HG03280 (cell line): ENCODE measurements at regions not wholly inside any gene's neighbourhood (a gene's known extent, or its start where the extent isn't known, plus 50 kb on each side); places are given as distances from the start of the nearest gene placed in this dataset.
"Not testable (repeated sequence)": the region's sequence is repeated elsewhere in the genome, so short reads cannot be mapped to it uniquely, and the experiment has no call there.

Source experiments
- ATAC-seq: cut with Tn5 transposase; IDR thresholded peaks from one replicate; pipeline ENCODE4 v1.9.1; 2021; ENCODE audit warnings: mild to moderate bottlenecking, moderate library complexity; ENCODE audit not compliant: unreplicated experiment

DNA sequence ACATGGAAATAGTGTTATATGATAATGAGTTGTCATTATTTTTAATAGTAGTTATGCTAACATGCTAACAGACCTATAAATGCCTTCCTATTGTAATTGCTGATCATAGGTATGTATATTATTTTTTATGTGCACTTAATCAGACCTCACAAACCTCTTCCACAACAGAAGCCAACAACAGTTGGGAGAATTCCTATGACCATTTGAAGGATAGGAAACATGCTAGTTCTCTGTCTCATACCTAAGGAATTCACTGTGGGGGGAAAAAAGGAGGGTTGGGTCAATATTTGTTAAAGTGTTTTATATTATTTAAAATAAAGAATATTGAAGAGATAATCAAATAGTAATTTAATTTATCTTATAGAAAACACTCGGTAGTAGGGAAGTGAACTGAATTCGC lies 990.9 kb downstream of the EPHA7 start:
- no peak for ATAC-seq

- ATAC-seq = no peak
Observed at GRCh38 chr6:92427453-92427852, 991.9 kb downstream of the EPHA7 start.

DNA sequence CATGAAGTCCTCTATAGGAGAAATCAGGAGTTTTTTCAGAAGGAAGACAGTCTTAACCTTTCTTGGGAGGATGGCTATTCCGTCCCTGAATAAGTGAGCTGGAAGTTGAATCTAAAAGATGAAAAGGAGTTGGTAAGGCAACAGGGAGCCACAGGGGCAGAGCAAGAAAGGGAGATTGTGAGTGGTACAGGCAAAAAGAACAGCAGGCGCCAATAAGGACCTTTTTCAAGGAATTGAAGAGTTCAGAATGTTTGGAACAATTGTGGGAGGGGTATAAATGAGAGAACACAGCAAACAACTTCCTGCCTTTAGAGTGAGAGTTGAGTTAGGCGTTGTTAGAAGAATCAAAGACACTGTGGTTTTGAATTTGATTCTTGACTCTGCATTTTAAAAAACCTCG lies 1003.7 kb downstream of the EPHA7 start:
- no peak for ATAC-seq

- no peak for ATAC-seq
Observed at GRCh38 chr6:92408350-92408749, 1011.0 kb downstream of the EPHA7 start.

GRCh38 chr6:92404281-92404680 lies 1015.1 kb downstream of the EPHA7 start:
- no peak for ATAC-seq

- ATAC-seq = no peak
Observed at GRCh38 chr6:92399911-92400310, 1019.4 kb downstream of the EPHA7 start.

DNA sequence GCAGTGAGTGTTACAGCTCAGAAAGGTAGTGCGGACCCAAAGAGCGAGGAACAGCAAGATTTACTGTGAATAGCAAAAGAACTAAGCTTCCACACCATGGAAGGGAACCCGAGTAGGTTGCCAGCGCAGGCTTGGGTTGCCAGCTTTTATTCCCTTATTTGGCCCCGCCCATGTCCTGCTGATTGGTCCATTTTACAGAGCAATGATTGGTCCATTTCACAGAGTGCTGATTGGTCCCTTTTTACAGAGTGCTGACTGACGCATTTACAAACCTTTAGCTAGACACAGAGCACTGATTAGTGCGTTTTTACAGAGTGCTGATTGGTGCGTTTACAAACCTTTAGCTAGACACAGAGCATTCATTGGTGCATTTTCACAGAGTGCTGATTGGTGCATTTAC lies 1030.7 kb downstream of the EPHA7 start:
- not testable (repeated sequence) for ATAC-seq

DNA sequence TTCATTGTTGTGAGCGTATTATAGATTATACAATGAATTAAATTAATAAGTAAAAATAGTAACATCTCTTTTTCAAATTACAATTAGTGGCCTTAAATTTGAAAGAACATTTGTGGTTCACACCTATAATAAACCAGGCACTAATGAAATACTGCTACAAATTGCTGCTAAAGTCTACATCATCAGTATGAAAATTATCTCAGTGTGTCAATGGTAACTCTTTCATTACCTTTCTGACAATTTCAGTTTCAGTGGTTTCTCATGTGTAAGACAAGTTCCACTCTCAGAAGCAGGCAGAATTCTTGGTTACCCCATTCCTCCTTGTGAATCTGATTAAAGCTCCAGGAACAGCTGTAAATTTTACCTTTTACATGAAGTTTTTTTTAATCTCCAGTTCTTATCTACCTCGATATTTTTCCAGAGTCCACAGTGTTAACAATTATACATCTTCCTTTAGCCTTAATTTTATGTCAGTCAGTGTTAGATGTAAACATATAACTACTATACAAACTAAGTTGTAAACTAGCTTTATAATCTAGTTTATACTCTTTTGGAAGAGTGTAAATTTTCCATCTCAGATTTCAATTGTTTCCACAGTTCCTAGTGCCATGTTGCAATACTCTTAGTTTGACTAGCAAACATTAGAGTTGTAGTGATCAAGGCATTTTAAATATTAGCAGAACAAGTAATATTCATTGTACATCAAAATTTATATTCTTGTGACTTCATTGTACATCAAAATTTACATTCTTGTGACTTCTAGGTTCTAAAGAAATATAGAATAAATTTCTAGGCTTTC lies 1038.4 kb downstream of the EPHA7 start:
- no peak for ATAC-seq

- no peak for ATAC-seq
Observed at GRCh38 chr6:92377137-92377536, 1042.2 kb downstream of the EPHA7 start.

DNA sequence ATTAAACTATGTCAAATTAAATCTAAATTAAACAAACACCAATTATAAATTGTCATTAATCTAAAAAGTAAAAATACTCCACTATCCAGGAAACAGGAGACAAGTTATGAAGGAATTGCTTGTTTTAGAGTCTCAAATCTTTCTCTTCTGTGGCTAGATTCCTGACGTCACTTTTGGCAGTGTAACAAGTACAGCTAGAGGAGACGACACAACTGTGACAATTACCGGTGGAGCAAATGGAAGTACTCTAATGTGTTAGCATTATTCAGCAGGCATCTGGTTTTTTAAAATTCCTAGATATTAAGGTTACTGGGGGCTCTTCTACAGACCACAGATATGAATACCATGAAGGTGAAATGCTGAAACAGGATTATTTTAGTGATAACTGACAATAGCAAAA lies 1042.7 kb downstream of the EPHA7 start:
- ATAC-seq = no peak

DNA sequence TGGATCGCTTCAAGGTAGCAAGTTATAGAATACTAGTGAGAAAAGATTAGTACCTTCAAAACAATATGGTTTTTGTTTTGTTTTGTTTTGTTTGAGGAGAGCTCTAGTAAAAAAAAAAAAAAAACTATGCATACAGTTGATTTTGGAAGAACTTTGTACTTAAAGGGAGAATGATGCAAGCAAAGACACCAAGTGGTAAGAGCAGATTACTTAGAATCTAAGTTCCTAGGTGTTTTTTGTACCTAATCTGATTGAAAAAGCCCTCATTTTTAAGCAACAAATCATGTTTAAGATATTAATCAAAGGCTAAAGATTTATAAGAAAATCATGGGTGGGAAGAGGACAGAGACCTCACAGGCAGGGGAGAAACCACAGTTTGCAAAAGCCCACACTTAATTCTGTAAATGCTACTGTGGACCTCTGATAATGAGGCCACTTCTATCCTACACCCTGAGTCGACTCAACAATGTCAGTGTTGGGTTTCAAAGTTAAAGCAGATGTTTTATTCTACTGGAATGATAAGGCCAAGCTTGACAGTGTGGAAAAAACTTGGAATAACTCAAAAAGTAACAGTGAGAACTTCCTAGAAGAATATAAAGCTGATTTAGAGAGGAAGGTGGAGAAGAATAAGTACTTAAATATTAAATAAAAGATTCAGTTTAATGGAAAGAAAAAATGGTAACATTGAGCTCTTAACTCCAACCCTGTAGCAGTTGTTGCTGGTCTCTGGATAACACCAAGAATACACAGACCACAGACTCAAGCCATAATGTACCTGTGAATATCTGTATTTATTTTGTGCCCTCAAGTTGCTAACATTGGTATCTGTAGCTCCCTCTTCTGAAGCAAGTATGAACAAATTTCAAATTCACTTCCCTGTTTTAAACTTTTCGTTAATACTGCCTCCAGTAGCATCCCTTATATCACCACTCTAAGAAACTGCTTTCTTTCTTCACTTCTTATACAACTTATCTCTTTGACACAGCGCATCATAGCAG lies 1047.8 kb downstream of the EPHA7 start:
- no peak for ATAC-seq

DNA sequence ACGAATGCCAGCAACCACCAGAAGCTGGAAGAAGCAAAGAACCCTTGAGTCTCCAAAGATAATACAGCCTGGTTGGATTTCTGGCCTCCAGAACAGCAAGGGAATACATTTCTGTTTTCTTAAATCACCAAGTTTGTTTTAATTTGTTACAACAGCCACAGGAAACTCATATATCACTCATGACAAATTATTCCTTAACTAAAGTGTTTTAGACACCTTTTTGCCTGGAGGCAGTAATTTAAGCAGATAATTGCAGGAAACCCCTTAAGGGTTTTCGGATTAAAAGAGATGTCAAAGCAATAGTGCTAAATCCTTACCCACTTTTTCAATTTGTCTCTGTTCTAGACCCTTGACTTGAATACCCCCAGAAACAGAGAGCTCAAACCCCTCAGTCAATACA lies 1050.0 kb downstream of the EPHA7 start:
- no peak for ATAC-seq

GRCh38 chr6:92364948-92365541 lies 1054.3 kb downstream of the EPHA7 start:
- ATAC-seq = no peak

- ATAC-seq = no peak
Observed at GRCh38 chr6:92363111-92363510, 1056.2 kb downstream of the EPHA7 start.

- no peak for ATAC-seq
Observed at GRCh38 chr6:92362404-92362803, 1057.0 kb downstream of the EPHA7 start.

GRCh38 chr6:92361990-92362389 lies 1057.4 kb downstream of the EPHA7 start:
- no peak for ATAC-seq

GRCh38 chr6:92354270-92354829 lies 1065.0 kb downstream of the EPHA7 start:
- ATAC-seq = no peak

DNA sequence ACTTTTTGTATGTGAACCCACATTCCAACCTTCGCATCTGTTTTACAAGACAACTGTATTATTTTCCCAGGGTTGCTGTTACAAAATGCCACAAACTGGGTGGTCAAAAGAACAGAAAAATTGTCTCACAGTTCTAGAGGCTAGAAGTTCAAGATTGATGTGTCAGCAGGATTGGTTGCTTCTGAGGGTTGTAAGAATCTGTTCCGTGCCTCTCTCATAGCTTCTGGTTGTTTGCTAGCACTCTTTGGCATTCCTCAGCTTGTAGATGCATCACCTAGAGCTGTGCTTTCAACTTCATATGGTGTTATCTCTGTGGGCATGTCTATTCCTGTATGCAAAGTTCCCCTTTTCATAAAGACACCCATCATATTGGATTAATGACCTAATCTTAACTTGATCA lies 1067.2 kb downstream of the EPHA7 start:
- no peak for ATAC-seq

DNA sequence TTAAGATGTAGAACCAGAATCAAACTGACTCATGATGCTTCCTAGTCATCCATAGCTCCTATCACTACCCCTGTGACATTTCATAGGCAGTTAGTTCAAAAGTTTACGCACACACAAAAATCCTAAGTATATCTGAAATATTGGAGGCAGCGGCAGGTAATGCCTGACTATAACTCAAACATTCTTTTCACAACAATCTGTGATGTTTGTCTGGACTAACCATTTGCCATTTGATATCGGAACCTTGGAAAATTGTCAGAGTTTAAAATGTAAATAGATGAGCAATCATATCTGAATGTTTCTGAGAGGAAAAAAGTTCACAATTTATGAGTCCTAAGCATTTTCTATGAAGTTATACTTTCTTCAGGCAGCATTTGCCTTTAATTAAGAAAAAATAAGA lies 1078.2 kb downstream of the EPHA7 start:
- no peak for ATAC-seq

GRCh38 chr6:92339936-92340640 lies 1079.3 kb downstream of the EPHA7 start:
- no peak for ATAC-seq

DNA sequence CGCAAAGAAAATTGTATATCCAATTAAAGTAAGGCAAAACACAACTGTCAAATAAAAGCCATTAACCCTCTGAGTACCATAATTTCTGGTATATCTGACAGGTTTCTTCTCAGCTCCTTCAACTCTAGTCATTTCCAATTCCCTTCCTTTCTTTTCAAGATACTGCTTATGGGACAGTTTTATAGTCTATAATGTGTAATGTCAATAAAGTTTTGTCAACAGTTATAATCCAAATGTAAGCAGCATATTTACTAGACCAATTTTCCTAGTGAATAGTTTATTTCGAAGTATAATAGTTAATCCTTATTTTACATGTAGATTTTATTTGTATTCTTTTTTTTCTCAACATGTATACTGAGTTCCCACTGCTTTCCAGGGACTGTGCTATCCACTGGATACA lies 1081.8 kb downstream of the EPHA7 start:
- ATAC-seq = no peak
